ENCODE measurements at regions not wholly inside any gene's neighbourhood (a gene's known extent, or its start where the extent isn't known, plus 50 kb on each side); places are given as distances from the start of the nearest gene placed in this dataset.

- no peak for DNase-seq
- Histone ChIP-seq H3K4me3 (ENCODE audit: insufficient read depth, low read depth, low read length) (no peak overlapping the region), H3K27me3 (ENCODE audit: control insufficient read depth, insufficient read depth, low read length) (no peaks in the 10 kb centered on the region), H3K36me3 (replicated peaks; ENCODE audit: control insufficient read depth, insufficient read depth, low read length) (no peaks in the 10 kb centered on the region)
Observed at GRCh38 chr11:110873975-110874374, 161.7 kb upstream of the ARHGAP20 start.

- no peak for DNase-seq
Observed at GRCh38 chr11:110870816-110871522, 158.7 kb upstream of the ARHGAP20 start.

GRCh38 chr11:110867951-110868350 is 155.7 kb upstream of the ARHGAP20 start:
- no peaks in the 10 kb centered on the region for H3K27me3 ChIP-seq (ENCODE audit: control insufficient read depth, insufficient read depth, low read length)
- no peak overlapping the region for H3K4me3 ChIP-seq (ENCODE audit: insufficient read depth, low read depth, low read length)
- H3K36me3 ChIP-seq (replicated peaks; ENCODE audit: control insufficient read depth, insufficient read depth, low read length), result no peaks in the 10 kb centered on the region
- no peak for DNase-seq

More at GRCh38 chr11:110870816-110871522, 158.7 kb upstream of the ARHGAP20 start:
- no peaks in the 10 kb centered on the region for H3K36me3 ChIP-seq (replicated peaks; ENCODE audit: control insufficient read depth, insufficient read depth, low read length)
- H3K27me3 ChIP-seq (ENCODE audit: control insufficient read depth, insufficient read depth, low read length), result no peaks in the 10 kb centered on the region
- no peak overlapping the region for H3K4me3 ChIP-seq (ENCODE audit: insufficient read depth, low read depth, low read length)

- Histone ChIP-seq H3K36me3 (replicated peaks; ENCODE audit: control insufficient read depth, insufficient read depth, low read length) (no peaks in the 10 kb centered on the region), H3K4me3 (ENCODE audit: insufficient read depth, low read depth, low read length) (no peak overlapping the region), H3K27me3 (ENCODE audit: control insufficient read depth, insufficient read depth, low read length) (no peaks in the 10 kb centered on the region)
- no peak for DNase-seq
Observed at GRCh38 chr11:110866081-110866480, 153.8 kb upstream of the ARHGAP20 start.

GRCh38 chr11:110862407-110862806 is 150.2 kb upstream of the ARHGAP20 start:
- DNase-seq, result no peak
- Histone ChIP-seq H3K36me3 (replicated peaks; ENCODE audit: control insufficient read depth, insufficient read depth, low read length) (no peaks in the 10 kb centered on the region), H3K4me3 (ENCODE audit: insufficient read depth, low read depth, low read length) (no peak overlapping the region), H3K27me3 (ENCODE audit: control insufficient read depth, insufficient read depth, low read length) (no peaks in the 10 kb centered on the region; the same call in 1 of the 2 replicates)

- no peak for DNase-seq
- H3K36me3 ChIP-seq (replicated peaks; ENCODE audit: control insufficient read depth, insufficient read depth, low read length), result no peaks in the 10 kb centered on the region
- no peak overlapping the region for H3K4me3 ChIP-seq (ENCODE audit: insufficient read depth, low read depth, low read length)
Observed at GRCh38 chr11:110860461-110860860, 148.2 kb upstream of the ARHGAP20 start.

GRCh38 chr11:110859998-110860397 is 147.8 kb upstream of the ARHGAP20 start:
- no peaks in the 10 kb centered on the region; the same call in 1 of the 2 replicates for H3K27me3 ChIP-seq (ENCODE audit: control insufficient read depth, insufficient read depth, low read length)
- no peak overlapping the region for H3K4me3 ChIP-seq (ENCODE audit: insufficient read depth, low read depth, low read length)
- no peak for DNase-seq
- H3K36me3 ChIP-seq (replicated peaks; ENCODE audit: control insufficient read depth, insufficient read depth, low read length), result no peaks in the 10 kb centered on the region

More at GRCh38 chr11:110860461-110860860, 148.2 kb upstream of the ARHGAP20 start:
- H3K27me3 ChIP-seq (ENCODE audit: control insufficient read depth, insufficient read depth, low read length), result no peaks in the 10 kb centered on the region; the same call in 1 of the 2 replicates

GRCh38 chr11:110859240-110859840 is 147.1 kb upstream of the ARHGAP20 start:
- no peaks in the 10 kb centered on the region for H3K36me3 ChIP-seq (replicated peaks; ENCODE audit: control insufficient read depth, insufficient read depth, low read length)
- no peak overlapping the region for H3K4me3 ChIP-seq (ENCODE audit: insufficient read depth, low read depth, low read length)
- H3K27me3 ChIP-seq (ENCODE audit: control insufficient read depth, insufficient read depth, low read length), result no peaks in the 10 kb centered on the region; the same call in 1 of the 2 replicates
- no peak for DNase-seq

GRCh38 chr11:110858547-110858921 is 146.3 kb upstream of the ARHGAP20 start:
- Histone ChIP-seq H3K36me3 (replicated peaks; ENCODE audit: control insufficient read depth, insufficient read depth, low read length) (no peaks in the 10 kb centered on the region), H3K27me3 (ENCODE audit: control insufficient read depth, insufficient read depth, low read length) (no peaks in the 10 kb centered on the region; the same call in 1 of the 2 replicates)
- DNase-seq, result no peak

GRCh38 chr11:110857892-110858546 is 145.8 kb upstream of the ARHGAP20 start:
- no peak overlapping the region for H3K4me3 ChIP-seq (ENCODE audit: insufficient read depth, low read depth, low read length)
- no peak for DNase-seq
- no peaks in the 10 kb centered on the region for H3K36me3 ChIP-seq (replicated peaks; ENCODE audit: control insufficient read depth, insufficient read depth, low read length)
- no peaks in the 10 kb centered on the region; the same call in 1 of the 2 replicates for H3K27me3 ChIP-seq (ENCODE audit: control insufficient read depth, insufficient read depth, low read length)

More at GRCh38 chr11:110858547-110858921, 146.3 kb upstream of the ARHGAP20 start:
- no peak overlapping the region for H3K4me3 ChIP-seq (ENCODE audit: insufficient read depth, low read depth, low read length)

GRCh38 chr11:110856996-110857812 is 145.0 kb upstream of the ARHGAP20 start:
- DNase-seq, result no peak
- Histone ChIP-seq H3K27me3 (ENCODE audit: control insufficient read depth, insufficient read depth, low read length) (no peaks in the 10 kb centered on the region; the same call in 1 of the 2 replicates), H3K4me3 (ENCODE audit: insufficient read depth, low read depth, low read length) (no peak overlapping the region), H3K36me3 (replicated peaks; ENCODE audit: control insufficient read depth, insufficient read depth, low read length) (no peaks in the 10 kb centered on the region)

GRCh38 chr11:110856340-110856739 is 144.1 kb upstream of the ARHGAP20 start:
- no peaks in the 10 kb centered on the region for H3K36me3 ChIP-seq (replicated peaks; ENCODE audit: control insufficient read depth, insufficient read depth, low read length)
- no peak overlapping the region for H3K4me3 ChIP-seq (ENCODE audit: insufficient read depth, low read depth, low read length)
- DNase-seq, result no peak
- H3K27me3 ChIP-seq (ENCODE audit: control insufficient read depth, insufficient read depth, low read length), result no peaks in the 10 kb centered on the region; the same call in 1 of the 2 replicates

- no peak for DNase-seq
- Histone ChIP-seq H3K36me3 (replicated peaks; ENCODE audit: control insufficient read depth, insufficient read depth, low read length) (no peaks in the 10 kb centered on the region), H3K4me3 (ENCODE audit: insufficient read depth, low read depth, low read length) (no peak overlapping the region), H3K27me3 (ENCODE audit: control insufficient read depth, insufficient read depth, low read length) (no peaks in the 10 kb centered on the region; the same call in 1 of the 2 replicates)
Observed at GRCh38 chr11:110855191-110855590, 143.0 kb upstream of the ARHGAP20 start.

GRCh38 chr11:110852921-110853490 is 140.8 kb upstream of the ARHGAP20 start:
- Histone ChIP-seq H3K27me3 (ENCODE audit: control insufficient read depth, insufficient read depth, low read length) (no peaks in the 10 kb centered on the region), H3K4me3 (ENCODE audit: insufficient read depth, low read depth, low read length) (no peak overlapping the region), H3K36me3 (replicated peaks; ENCODE audit: control insufficient read depth, insufficient read depth, low read length) (no peaks in the 10 kb centered on the region)
- DNase-seq, result no peak

Measured in H7 (cell line).